Kidney (tissue), 13 donors: ENCODE measurements at regions not wholly inside any gene's neighbourhood (a gene's known extent, or its start where the extent isn't known, plus 50 kb on each side); places are given as distances from the start of the nearest gene placed in this dataset.

Source experiments
- DNase-seq, 5 donors: peaks; one replicate each; pipeline ENCODE4 v3.0.0-alpha.2; 2013 to 2020
- FAIRE-seq: peaks from 2 replicates; lab custom pipeline; 2012; peaks lifted over from hg19 to GRCh38; lab: Jason Lieb, UNC
- H3K27ac ChIP-seq, 2 donors: one replicate each; pipeline ENCODE4 v1.7.0; 2013; ENCODE audit warnings: low read depth in 2 of 2, low read length in 2 of 2, inconsistent platforms in 1 of 2
- H3K27me3 ChIP-seq: one replicate; pipeline ENCODE4 v1.7.1; 2013; ENCODE audit warnings: low read length, inconsistent platforms; ENCODE audit not compliant: control insufficient read depth, insufficient read depth
- H3K36me3 ChIP-seq, 3 donors: one replicate each; pipeline versions ENCODE4 v1.7.0 to v1.7.1; 2013; ENCODE audit warnings: low read length in 3 of 3, control low read depth in 1 of 3, inconsistent platforms in 1 of 3; ENCODE audit not compliant: insufficient read depth in 3 of 3, control insufficient read depth in 2 of 3
- H3K4me1 ChIP-seq, 3 donors: one replicate each; pipeline versions ENCODE4 v1.7.0 to v1.7.1; 2013; ENCODE audit warnings: low read length in 3 of 3, inconsistent platforms in 1 of 3, low read depth in 1 of 3; ENCODE audit not compliant: control insufficient read depth in 2 of 3, insufficient read depth in 2 of 3
- H3K4me3 ChIP-seq, 3 donors: one replicate each; pipeline versions ENCODE4 v1.7.0 to v1.8.1; 2013; ENCODE audit warnings: low read length in 3 of 3, control low read depth in 1 of 3, inconsistent platforms in 1 of 3
- H3K9ac ChIP-seq, 3 donors: one replicate each; pipeline versions ENCODE4 v1.7.0 to v1.7.1; 2013; ENCODE audit warnings: low read length in 3 of 3, control low read depth in 1 of 3, inconsistent platforms in 1 of 3
- H3K9me3 ChIP-seq, 3 donors: one replicate each; pipeline versions ENCODE4 v1.7.0 to v1.7.1; 2013; ENCODE audit warnings: low read length in 3 of 3, control low read depth in 1 of 3, inconsistent platforms in 1 of 3; ENCODE audit not compliant: control insufficient read depth in 2 of 3, insufficient read depth in 1 of 3
- CTCF ChIP-seq: IDR thresholded peaks from 3 replicates; pipeline ENCODE4 v1.5.1; 2012; ENCODE audit warnings: mild to moderate bottlenecking, moderate library complexity, borderline replicate concordance; ENCODE audit not compliant: insufficient read depth; ENCODE audit errors: extremely low read depth
- intact Hi-C: fragments of 100-400 bp; cut with DNase I; formaldehyde crosslinking; loops from one replicate; pipeline ENCODE4 v1.11.1; 2022
- donor health status: control.
- donor health status: control.
- donor health status: control.
- donor health status: control.
- donor health status: control.
- donor health status: DM: yes; HTN: yes; CAD: no.
- donor health status: Normal renal cell carcinoma (clear cell type).

- intact Hi-C loops: no loop called here
- Histone ChIP-seq H3K9me3 (no peaks in the 10 kb centered on the region), H3K27me3 (no peaks in the 10 kb centered on the region), H3K4me3 (no peak overlapping the region), H3K9ac (no peak overlapping the region), H3K27ac (no peak overlapping the region), H3K4me1 (no peaks in the 10 kb centered on the region), H3K36me3 (no peaks in the 10 kb centered on the region)
- FAIRE-seq (no peak), DNase-seq (no peak)
- TF ChIP-seq CTCF: no peak
Measured at GRCh38 chr22:47247579-47248240, 485.3 kb downstream of the TBC1D22A start.

GRCh38 chr22:47245786-47246185, 483.3 kb downstream of the TBC1D22A start:
- intact Hi-C loops: no loop called here
- no peaks in the 10 kb centered on the region for H3K9me3 ChIP-seq
- H3K4me1 ChIP-seq: no peaks in the 10 kb centered on the region
- TF ChIP-seq CTCF: no peak
- H3K27ac ChIP-seq: no peak overlapping the region
- H3K36me3 ChIP-seq: no peaks in the 10 kb centered on the region
- no peak overlapping the region for H3K4me3 ChIP-seq
- FAIRE-seq (no peak), DNase-seq (no peak)
- H3K27me3 ChIP-seq: no peaks in the 10 kb centered on the region
- H3K9ac ChIP-seq: no peak overlapping the region

- Histone ChIP-seq H3K27me3 (no peaks in the 10 kb centered on the region), H3K36me3 (no peaks in the 10 kb centered on the region), H3K4me3 (no peak overlapping the region), H3K9ac (no peak overlapping the region), H3K9me3 (no peaks in the 10 kb centered on the region), H3K27ac (no peak overlapping the region), H3K4me1 (no peaks in the 10 kb centered on the region)
- intact Hi-C loops: no loop called here
- DNase-seq (no peak), FAIRE-seq (no peak)
- no peak for TF ChIP-seq CTCF
Measured at GRCh38 chr22:47245286-47245685, 482.8 kb downstream of the TBC1D22A start.

GRCh38 chr22:47240116-47240515, 477.7 kb downstream of the TBC1D22A start:
- no peak overlapping the region for H3K9ac ChIP-seq
- FAIRE-seq: no peak
- H3K27me3 ChIP-seq: no peaks in the 10 kb centered on the region
- no peaks in the 10 kb centered on the region for H3K36me3 ChIP-seq
- no peak overlapping the region for H3K27ac ChIP-seq
- H3K4me1 ChIP-seq: no peaks in the 10 kb centered on the region
- DNase-seq: no peak
- intact Hi-C loops: no loop called here
- no peaks in the 10 kb centered on the region for H3K9me3 ChIP-seq
- TF ChIP-seq CTCF: no peak
- no peak overlapping the region for H3K4me3 ChIP-seq
